ENCODE measurements at regions not wholly inside any gene's neighbourhood (a gene's known extent, or its start where the extent isn't known, plus 50 kb on each side); places are given as distances from the start of the nearest gene placed in this dataset.

GRCh38 chr11:120011836-120012235 is 126.1 kb downstream of the TRIM29 start:
- TF ChIP-seq POLR2A (IDR thresholded peaks at IDR 0.05; ENCODE audit: low read depth) = no peak
- TF ChIP-seq, protein P1, sequence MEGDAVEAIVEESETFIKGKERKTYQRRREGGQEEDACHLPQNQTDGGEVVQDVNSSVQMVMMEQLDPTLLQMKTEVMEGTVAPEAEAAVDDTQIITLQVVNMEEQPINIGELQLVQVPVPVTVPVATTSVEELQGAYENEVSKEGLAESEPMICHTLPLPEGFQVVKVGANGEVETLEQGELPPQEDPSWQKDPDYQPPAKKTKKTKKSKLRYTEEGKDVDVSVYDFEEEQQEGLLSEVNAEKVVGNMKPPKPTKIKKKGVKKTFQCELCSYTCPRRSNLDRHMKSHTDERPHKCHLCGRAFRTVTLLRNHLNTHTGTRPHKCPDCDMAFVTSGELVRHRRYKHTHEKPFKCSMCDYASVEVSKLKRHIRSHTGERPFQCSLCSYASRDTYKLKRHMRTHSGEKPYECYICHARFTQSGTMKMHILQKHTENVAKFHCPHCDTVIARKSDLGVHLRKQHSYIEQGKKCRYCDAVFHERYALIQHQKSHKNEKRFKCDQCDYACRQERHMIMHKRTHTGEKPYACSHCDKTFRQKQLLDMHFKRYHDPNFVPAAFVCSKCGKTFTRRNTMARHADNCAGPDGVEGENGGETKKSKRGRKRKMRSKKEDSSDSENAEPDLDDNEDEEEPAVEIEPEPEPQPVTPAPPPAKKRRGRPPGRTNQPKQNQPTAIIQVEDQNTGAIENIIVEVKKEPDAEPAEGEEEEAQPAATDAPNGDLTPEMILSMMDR (IDR thresholded peaks at IDR 0.05) = no peak
